ENCODE measurements at regions not wholly inside any gene's neighbourhood (a gene's known extent, or its start where the extent isn't known, plus 50 kb on each side); places are given as distances from the start of the nearest gene placed in this dataset.

DNA sequence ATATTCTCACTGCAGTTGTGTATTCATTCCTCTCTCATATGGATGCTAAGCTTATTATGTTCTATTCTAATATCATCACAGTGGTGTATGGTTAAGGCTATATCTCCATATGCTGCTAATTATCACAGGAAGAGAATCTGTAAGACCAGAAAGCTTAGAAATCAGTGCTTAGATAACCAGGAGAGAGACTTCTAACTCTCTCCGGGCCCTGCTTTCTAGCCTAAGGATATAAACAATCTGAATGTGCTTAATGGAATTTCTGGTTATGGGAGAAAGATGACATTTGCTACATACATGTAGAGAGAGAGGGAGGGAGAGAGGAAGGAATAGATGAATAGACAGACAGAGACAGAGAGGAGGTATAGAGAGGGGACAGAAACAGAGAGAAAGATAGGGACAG lies 1231.3 kb downstream of the EPHA7 start:
- TF ChIP-seq, protein P1, sequence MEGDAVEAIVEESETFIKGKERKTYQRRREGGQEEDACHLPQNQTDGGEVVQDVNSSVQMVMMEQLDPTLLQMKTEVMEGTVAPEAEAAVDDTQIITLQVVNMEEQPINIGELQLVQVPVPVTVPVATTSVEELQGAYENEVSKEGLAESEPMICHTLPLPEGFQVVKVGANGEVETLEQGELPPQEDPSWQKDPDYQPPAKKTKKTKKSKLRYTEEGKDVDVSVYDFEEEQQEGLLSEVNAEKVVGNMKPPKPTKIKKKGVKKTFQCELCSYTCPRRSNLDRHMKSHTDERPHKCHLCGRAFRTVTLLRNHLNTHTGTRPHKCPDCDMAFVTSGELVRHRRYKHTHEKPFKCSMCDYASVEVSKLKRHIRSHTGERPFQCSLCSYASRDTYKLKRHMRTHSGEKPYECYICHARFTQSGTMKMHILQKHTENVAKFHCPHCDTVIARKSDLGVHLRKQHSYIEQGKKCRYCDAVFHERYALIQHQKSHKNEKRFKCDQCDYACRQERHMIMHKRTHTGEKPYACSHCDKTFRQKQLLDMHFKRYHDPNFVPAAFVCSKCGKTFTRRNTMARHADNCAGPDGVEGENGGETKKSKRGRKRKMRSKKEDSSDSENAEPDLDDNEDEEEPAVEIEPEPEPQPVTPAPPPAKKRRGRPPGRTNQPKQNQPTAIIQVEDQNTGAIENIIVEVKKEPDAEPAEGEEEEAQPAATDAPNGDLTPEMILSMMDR (IDR thresholded peaks at IDR 0.05; ENCODE audit: unreplicated experiment in 3 of 3) = no peak
- Mint-ChIP-seq H3K36me3 (ENCODE audit: low read depth) (no peaks in the 10 kb centered on the region), H3K4me1 (no peaks in the 10 kb centered on the region), H3K4me3 (no peak overlapping the region), H3K9me3 (peaks cover 12% of the 10 kb centered on the region), H3K27me3 (ENCODE audit: low read depth) (peaks cover 4% of the 10 kb centered on the region), H3K27ac (no peak overlapping the region)

DNA sequence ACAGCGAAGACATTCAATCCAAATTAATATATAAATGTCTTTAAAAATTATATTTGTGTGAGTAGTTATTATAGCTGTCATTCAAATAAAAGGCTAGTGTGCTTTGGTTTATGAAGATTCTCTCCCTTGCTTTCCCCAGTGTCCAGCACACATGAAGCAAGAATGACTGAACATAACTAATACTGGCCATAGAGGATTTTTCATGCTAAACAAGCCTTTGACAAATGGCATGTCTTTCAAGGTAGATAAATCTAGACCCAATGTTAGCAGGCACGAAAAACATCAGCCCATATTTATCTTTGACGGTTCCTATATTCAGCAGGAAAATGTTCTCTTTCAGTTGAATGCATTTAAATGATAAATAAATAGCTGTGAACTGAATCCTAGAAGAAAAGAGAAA lies 1234.4 kb downstream of the EPHA7 start:
- H3K9me3 Mint-ChIP-seq = peaks cover 6% of the 10 kb centered on the region
- TF ChIP-seq, protein P1 (IDR thresholded peaks at IDR 0.05; ENCODE audit: unreplicated experiment in 3 of 3) = no peak
- no peaks in the 10 kb centered on the region for H3K36me3 Mint-ChIP-seq (ENCODE audit: low read depth)
- peaks cover 4% of the 10 kb centered on the region for H3K27me3 Mint-ChIP-seq (ENCODE audit: low read depth)
- H3K4me3 Mint-ChIP-seq = no peak overlapping the region
- H3K27ac Mint-ChIP-seq = no peak overlapping the region
- no peaks in the 10 kb centered on the region for H3K4me1 Mint-ChIP-seq

DNA sequence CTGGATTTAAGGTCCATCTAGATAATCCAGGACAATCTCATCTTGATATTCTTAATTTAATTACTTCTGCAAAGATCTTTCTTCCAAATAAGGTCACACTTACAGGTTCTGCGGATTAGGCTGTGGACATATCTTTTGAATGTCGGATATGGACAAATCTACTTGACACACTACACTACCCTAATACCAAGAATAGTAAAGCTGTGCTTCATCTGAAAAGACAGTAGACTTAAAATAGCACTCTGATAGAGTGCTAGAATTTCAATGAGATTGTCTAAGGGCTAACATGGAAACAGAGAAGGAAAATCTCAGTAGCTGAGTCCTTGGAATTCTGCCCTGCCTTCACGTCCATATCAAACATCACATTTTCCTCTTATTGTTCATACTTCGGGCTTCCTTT lies 1238.0 kb downstream of the EPHA7 start:
- Mint-ChIP-seq H3K27me3 (ENCODE audit: low read depth) (peaks cover 4% of the 10 kb centered on the region), H3K4me1 (no peaks in the 10 kb centered on the region), H3K36me3 (ENCODE audit: low read depth) (no peaks in the 10 kb centered on the region), H3K27ac (no peak overlapping the region), H3K4me3 (no peak overlapping the region), H3K9me3 (no peaks in the 10 kb centered on the region)
- TF ChIP-seq, protein P1 (IDR thresholded peaks at IDR 0.05; ENCODE audit: unreplicated experiment in 3 of 3) = no peak

DNA sequence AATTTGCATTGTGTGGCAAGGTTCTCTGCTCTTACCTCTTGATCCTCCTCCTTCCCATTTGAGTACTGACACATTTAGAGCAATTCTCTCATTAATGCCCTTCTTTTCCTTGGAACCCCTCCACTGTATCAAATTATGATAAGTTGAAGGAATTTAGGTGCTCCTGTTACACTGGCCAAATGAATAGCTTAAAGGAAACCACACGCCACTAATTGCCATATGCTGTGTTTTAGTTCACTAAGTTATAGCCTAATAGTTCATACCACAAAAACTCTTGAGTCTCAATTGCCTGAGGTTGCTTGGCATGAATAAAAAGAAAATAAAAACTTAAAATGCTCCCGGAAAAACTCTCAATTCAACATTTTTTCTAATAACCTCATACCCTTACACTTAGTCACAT lies 1239.3 kb downstream of the EPHA7 start:
- no peak overlapping the region for H3K4me3 Mint-ChIP-seq

DNA sequence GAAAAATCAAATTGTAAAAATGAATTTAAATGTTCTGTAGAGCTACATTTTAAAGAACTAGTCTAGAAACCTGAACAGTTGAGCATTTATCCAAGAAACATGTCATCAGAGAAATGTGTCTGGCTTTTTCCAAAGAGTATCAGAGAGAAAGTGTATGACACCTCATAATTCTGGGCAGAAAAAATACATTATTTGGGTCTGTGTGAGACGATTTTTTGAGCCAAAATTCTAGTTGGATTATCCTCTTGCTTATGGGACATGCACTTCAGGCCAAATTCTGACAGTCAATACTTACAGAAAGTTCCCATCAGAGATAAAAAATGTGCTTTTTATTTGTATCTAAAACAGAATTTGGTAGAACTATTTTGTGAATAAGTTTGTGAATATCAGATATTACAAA lies 1242.7 kb downstream of the EPHA7 start:
- TF ChIP-seq, protein P1 (IDR thresholded peaks at IDR 0.05; ENCODE audit: unreplicated experiment in 3 of 3) = no peak
- Mint-ChIP-seq H3K36me3 (ENCODE audit: low read depth) (no peaks in the 10 kb centered on the region), H3K27me3 (ENCODE audit: low read depth) (no peaks in the 10 kb centered on the region), H3K9me3 (no peaks in the 10 kb centered on the region), H3K4me1 (no peaks in the 10 kb centered on the region), H3K27ac (no peak overlapping the region), H3K4me3 (no peak overlapping the region)

More for the DNA sequence above, 1239.3 kb downstream of the EPHA7 start:
- TF ChIP-seq, protein P1 (IDR thresholded peaks at IDR 0.05; ENCODE audit: unreplicated experiment in 3 of 3) = no peak
- Mint-ChIP-seq H3K36me3 (ENCODE audit: low read depth) (no peaks in the 10 kb centered on the region), H3K9me3 (no peaks in the 10 kb centered on the region), H3K27ac (no peak overlapping the region), H3K4me1 (no peaks in the 10 kb centered on the region), H3K27me3 (ENCODE audit: low read depth) (no peaks in the 10 kb centered on the region)

DNA sequence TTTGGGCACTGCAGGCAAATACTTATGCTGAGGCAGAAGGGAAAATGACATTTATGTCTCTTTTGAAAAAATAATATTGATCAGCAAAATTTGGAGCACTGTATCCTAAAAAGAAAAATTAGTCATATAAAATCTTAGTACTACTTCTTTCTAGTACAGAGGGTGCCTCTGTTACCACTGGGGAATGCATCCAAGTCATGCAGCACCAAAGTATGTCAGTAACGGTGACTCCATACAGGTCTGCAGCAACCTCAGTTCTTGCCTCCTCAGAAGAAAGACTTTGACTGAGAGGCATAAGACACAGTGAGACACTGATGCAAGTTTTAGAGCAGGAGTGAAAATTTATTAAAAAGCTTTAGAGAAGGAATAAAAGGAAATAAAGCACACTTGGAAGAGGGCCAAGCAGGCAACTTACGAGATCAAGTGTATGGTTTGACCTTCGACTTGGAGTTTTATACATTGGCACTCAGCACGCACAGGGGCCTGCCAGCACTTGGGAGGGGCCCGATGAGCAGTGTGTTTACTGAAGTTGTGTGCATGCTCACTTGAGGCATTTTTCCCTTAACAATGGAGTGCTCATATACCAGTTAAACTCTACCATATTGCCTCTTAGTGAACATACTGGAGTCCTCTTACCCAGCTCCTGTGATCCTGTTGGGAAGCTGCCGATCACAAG lies 1244.8 kb downstream of the EPHA7 start:
- Mint-ChIP-seq H3K9me3 (no peaks in the 10 kb centered on the region), H3K27ac (no peak overlapping the region), H3K27me3 (ENCODE audit: low read depth) (no peaks in the 10 kb centered on the region), H3K36me3 (ENCODE audit: low read depth) (no peaks in the 10 kb centered on the region), H3K4me1 (no peaks in the 10 kb centered on the region), H3K4me3 (no peak overlapping the region)
- TF ChIP-seq, protein P1 (IDR thresholded peaks at IDR 0.05; ENCODE audit: unreplicated experiment in 3 of 3) = no peak

Data from nephron (organoid).